Peyer's patch (tissue), 4 donors: ENCODE measurements at regions not wholly inside any gene's neighbourhood (a gene's known extent, or its start where the extent isn't known, plus 50 kb on each side); places are given as distances from the start of the nearest gene placed in this dataset.
"Not testable (repeated sequence)": the region's sequence is repeated elsewhere in the genome, so short reads cannot be mapped to it uniquely, and the experiment has no call there.

Experiments used
- DNase-seq, 3 donors: peaks; one replicate each; pipeline ENCODE4 v3.0.0-alpha.2; 2017 to 2019
- H3K27ac ChIP-seq, 4 donors: fragments of 200-600 bp; sonication (generic); one replicate each; pipeline ENCODE4 v1.5.1; 2016 to 2019
- H3K27me3 ChIP-seq, 2 donors: fragments of 200-600 bp; sonication (generic); one replicate each; pipeline ENCODE4 v1.5.1; 2019
- H3K36me3 ChIP-seq, 3 donors: fragments of 200-600 bp; sonication (generic); one replicate each; pipeline ENCODE4 v1.5.1; 2016 to 2019
- H3K4me1 ChIP-seq, 4 donors: fragments of 200-600 bp; sonication (generic); one replicate each; pipeline ENCODE4 v1.5.1; 2016 to 2019
- H3K4me3 ChIP-seq, 4 donors: fragments of 200-600 bp; sonication (generic); 1 replicate in 3 of 4; 2 replicates in 1 of 4; pipeline ENCODE4 v1.5.1; 2016 to 2019; ENCODE audit warnings: mild to moderate bottlenecking in 1 of 4
- H3K9me3 ChIP-seq, 4 donors: fragments of 200-600 bp; sonication (generic); one replicate each; pipeline ENCODE4 v1.5.1; 2016 to 2019; ENCODE audit warnings: mild to moderate bottlenecking in 1 of 4
- CTCF ChIP-seq, 6 experiments: fragments of 450-650 bp in 4 of 6; fragments of 200-600 bp in 2 of 6; sonication (generic) in 1 of 6; IDR thresholded peaks; one replicate each; pipeline ENCODE4 v1.5.1; 2017 to 2019; ENCODE audit warnings: antibody characterized with exemption in 6 of 6, mild to moderate bottlenecking in 3 of 6, moderate library complexity in 1 of 6
- POLR2A ChIP-seq, 2 donors: fragments of 450-650 bp; IDR thresholded peaks; one replicate each; pipeline ENCODE4 v1.5.1; 2017; ENCODE audit warnings: antibody characterized with exemption in 2 of 2, mild to moderate bottlenecking in 2 of 2, moderate library complexity in 2 of 2

GRCh38 chr7:1302936-1303335 is 70.3 kb downstream of the UNCX start:
- H3K27me3 ChIP-seq, result no peaks in the 10 kb centered on the region
- H3K36me3 ChIP-seq, result no peaks in the 10 kb centered on the region
- no peaks in the 10 kb centered on the region for H3K9me3 ChIP-seq
- no peak overlapping the region for H3K4me3 ChIP-seq
- DNase-seq, result no peak
- TF ChIP-seq CTCF (IDR thresholded peaks at IDR 0.05), result no peak
- TF ChIP-seq POLR2A (IDR thresholded peaks at IDR 0.05), result no peak
- no peaks in the 10 kb centered on the region for H3K4me1 ChIP-seq
- H3K27ac ChIP-seq, result no peak overlapping the region

GRCh38 chr7:1304011-1304410 is 71.3 kb downstream of the UNCX start:
- not testable (repeated sequence) for H3K4me3 ChIP-seq, H3K9me3 ChIP-seq, H3K36me3 ChIP-seq, H3K27ac ChIP-seq, H3K27me3 ChIP-seq, DNase-seq, H3K4me1 ChIP-seq

- no peaks in the 10 kb centered on the region for H3K4me1 ChIP-seq
Observed at GRCh38 chr7:1305873-1306272, 73.2 kb downstream of the UNCX start.

GRCh38 chr7:1307828-1308227 is 75.2 kb downstream of the UNCX start:
- Histone ChIP-seq H3K9me3 (no peaks in the 10 kb centered on the region), H3K4me1 (no peaks in the 10 kb centered on the region), H3K4me3 (no peak overlapping the region), H3K27ac (no peak overlapping the region), H3K36me3 (no peaks in the 10 kb centered on the region), H3K27me3 (no peaks in the 10 kb centered on the region)
- TF ChIP-seq POLR2A (IDR thresholded peaks at IDR 0.05), result no peak
- TF ChIP-seq CTCF (IDR thresholded peaks at IDR 0.05), result no peak
- no peak for DNase-seq

More at GRCh38 chr7:1305873-1306272, 73.2 kb downstream of the UNCX start:
- Histone ChIP-seq H3K27me3 (no peaks in the 10 kb centered on the region), H3K36me3 (no peaks in the 10 kb centered on the region), H3K9me3 (no peaks in the 10 kb centered on the region), H3K4me3 (no peak overlapping the region), H3K27ac (no peak overlapping the region)
- no peak for DNase-seq
- TF ChIP-seq POLR2A (IDR thresholded peaks at IDR 0.05) (no peak), CTCF (IDR thresholded peaks at IDR 0.05) (no peak)

GRCh38 chr7:1309290-1309689 is 76.6 kb downstream of the UNCX start:
- Histone ChIP-seq H3K27me3 (no peaks in the 10 kb centered on the region), H3K4me1 (no peaks in the 10 kb centered on the region), H3K27ac (no peak overlapping the region), H3K4me3 (no peak overlapping the region), H3K36me3 (no peaks in the 10 kb centered on the region), H3K9me3 (no peaks in the 10 kb centered on the region)
- TF ChIP-seq CTCF (IDR thresholded peaks at IDR 0.05) (no peak), POLR2A (IDR thresholded peaks at IDR 0.05) (no peak)
- no peak for DNase-seq

GRCh38 chr7:1309996-1310395 is 77.3 kb downstream of the UNCX start:
- H3K27me3 ChIP-seq, result no peaks in the 10 kb centered on the region

More at GRCh38 chr7:1309996-1310395, 77.3 kb downstream of the UNCX start:
- no peaks in the 10 kb centered on the region for H3K4me1 ChIP-seq
- H3K36me3 ChIP-seq, result no peaks in the 10 kb centered on the region
- H3K27ac ChIP-seq, result no peak overlapping the region
- H3K9me3 ChIP-seq, result no peaks in the 10 kb centered on the region
- no peak for TF ChIP-seq CTCF (IDR thresholded peaks at IDR 0.05)
- no peak for TF ChIP-seq POLR2A (IDR thresholded peaks at IDR 0.05)
- no peak overlapping the region for H3K4me3 ChIP-seq
- no peak for DNase-seq
